Fibroblast of lung (primary cell): ENCODE measurements at regions not wholly inside any gene's neighbourhood (a gene's known extent, or its start where the extent isn't known, plus 50 kb on each side); places are given as distances from the start of the nearest gene placed in this dataset.

Experiments used
- DNase-seq, 2 donors: peaks; one replicate each; pipeline versions ENCODE4 v3.0.0 to v3.0.0-alpha.2; 2010; ENCODE audit warnings: low read depth in 2 of 2
- H2AFZ ChIP-seq: 2 replicates; pipeline ENCODE4 v1.5.1; 2012; ENCODE audit warnings: low read length, control low read depth, inconsistent platforms
- H3K27ac ChIP-seq: 2 replicates; pipeline ENCODE4 v1.5.1; 2011; ENCODE audit warnings: low read length, control low read depth; ENCODE audit not compliant: insufficient read depth
- H3K27me3 ChIP-seq: 2 replicates; pipeline ENCODE4 v1.5.1; 2011; ENCODE audit warnings: mild to moderate bottlenecking, low read length; ENCODE audit not compliant: control insufficient read depth, insufficient read depth
- H3K36me3 ChIP-seq: 2 replicates; pipeline ENCODE4 v1.5.1; 2011; ENCODE audit warnings: low read length; ENCODE audit not compliant: control insufficient read depth, insufficient read depth
- H3K4me1 ChIP-seq: 2 replicates; pipeline ENCODE4 v1.5.1; 2011; ENCODE audit warnings: low read length; ENCODE audit not compliant: control insufficient read depth, insufficient read depth; ENCODE audit errors: extremely low read depth
- H3K4me2 ChIP-seq: 2 replicates; pipeline ENCODE4 v1.5.1; 2011; ENCODE audit warnings: low read length, control low read depth; ENCODE audit not compliant: insufficient read depth; ENCODE audit errors: extremely low read depth
- H3K4me3 ChIP-seq, 4 experiments: fragments of 200-600 bp in 1 of 4; sonication (generic) in 1 of 4; replicated peaks in 1 of 4; 2 replicates each; pipeline ENCODE4 v1.5.1; 2011 to 2016; ENCODE audit warnings: low read length in 4 of 4, low read depth in 3 of 4, mild to moderate bottlenecking in 3 of 4, control low read depth in 2 of 4, inconsistent platforms in 1 of 4, mixed read lengths in 1 of 4; ENCODE audit not compliant: insufficient read depth in 1 of 4; ENCODE audit errors: control extremely low read depth in 1 of 4
- H3K79me2 ChIP-seq: 2 replicates; pipeline ENCODE4 v1.5.1; 2012; ENCODE audit warnings: mild to moderate bottlenecking, low read length, inconsistent platforms; ENCODE audit not compliant: control insufficient read depth, insufficient read depth
- H3K9ac ChIP-seq: 2 replicates; pipeline ENCODE4 v1.5.1; 2011; ENCODE audit warnings: mild to moderate bottlenecking, low read length, control low read depth; ENCODE audit not compliant: insufficient read depth
- H3K9me3 ChIP-seq: 2 replicates; pipeline ENCODE4 v1.5.1; 2012; ENCODE audit warnings: low read depth, low read length; ENCODE audit not compliant: control insufficient read depth, insufficient read depth
- H4K20me1 ChIP-seq: 2 replicates; pipeline ENCODE4 v1.5.1; 2011; ENCODE audit warnings: low read length; ENCODE audit not compliant: control insufficient read depth, insufficient read depth; ENCODE audit errors: extremely low read depth
- EZH2 ChIP-seq: IDR thresholded peaks from 2 replicates; pipeline ENCODE4 v1.5.1; 2012; ENCODE audit warnings: low read length, control low read depth, mild to moderate bottlenecking; ENCODE audit errors: missing control alignments
- TF ChIP-seq, protein P1 (sequence below), 2 donors: IDR thresholded peaks in 1 of 2; conservative IDR thresholded peaks in 1 of 2; 1 replicate in 1 of 2; 2 replicates in 1 of 2; pipeline ENCODE4 v1.5.1; 2011 to 2012; ENCODE audit warnings: low read length in 2 of 2, control low read depth in 1 of 2, inconsistent platforms in 1 of 2, low read depth in 1 of 2, mild to moderate bottlenecking in 1 of 2

- no peaks in the 10 kb centered on the region for H3K27me3 ChIP-seq
- H3K27ac ChIP-seq: no peak overlapping the region
- no peaks in the 10 kb centered on the region for H4K20me1 ChIP-seq
- H3K79me2 ChIP-seq: no peaks in the 10 kb centered on the region
- H3K4me3 ChIP-seq: no peak overlapping the region
- TF ChIP-seq EZH2: no peak
- TF ChIP-seq, protein P1, sequence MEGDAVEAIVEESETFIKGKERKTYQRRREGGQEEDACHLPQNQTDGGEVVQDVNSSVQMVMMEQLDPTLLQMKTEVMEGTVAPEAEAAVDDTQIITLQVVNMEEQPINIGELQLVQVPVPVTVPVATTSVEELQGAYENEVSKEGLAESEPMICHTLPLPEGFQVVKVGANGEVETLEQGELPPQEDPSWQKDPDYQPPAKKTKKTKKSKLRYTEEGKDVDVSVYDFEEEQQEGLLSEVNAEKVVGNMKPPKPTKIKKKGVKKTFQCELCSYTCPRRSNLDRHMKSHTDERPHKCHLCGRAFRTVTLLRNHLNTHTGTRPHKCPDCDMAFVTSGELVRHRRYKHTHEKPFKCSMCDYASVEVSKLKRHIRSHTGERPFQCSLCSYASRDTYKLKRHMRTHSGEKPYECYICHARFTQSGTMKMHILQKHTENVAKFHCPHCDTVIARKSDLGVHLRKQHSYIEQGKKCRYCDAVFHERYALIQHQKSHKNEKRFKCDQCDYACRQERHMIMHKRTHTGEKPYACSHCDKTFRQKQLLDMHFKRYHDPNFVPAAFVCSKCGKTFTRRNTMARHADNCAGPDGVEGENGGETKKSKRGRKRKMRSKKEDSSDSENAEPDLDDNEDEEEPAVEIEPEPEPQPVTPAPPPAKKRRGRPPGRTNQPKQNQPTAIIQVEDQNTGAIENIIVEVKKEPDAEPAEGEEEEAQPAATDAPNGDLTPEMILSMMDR (conservative IDR thresholded peaks at IDR 0.05 in 1 of 2, IDR thresholded peaks at IDR 0.05 in 1 of 2; ENCODE audit: low read depth in 1 of 2, low read length in 2 of 2): peak; percentile 11 to 52
- H2AFZ ChIP-seq: no peak overlapping the region
- no peaks in the 10 kb centered on the region for H3K9me3 ChIP-seq
- no peak overlapping the region for H3K4me2 ChIP-seq
- no peaks in the 10 kb centered on the region for H3K4me1 ChIP-seq
- H3K9ac ChIP-seq: no peak overlapping the region
- peak; percentile 66 to 87 for DNase-seq
- H3K36me3 ChIP-seq: no peaks in the 10 kb centered on the region
These were observed 396.7 kb downstream of the KCTD16 start for GRCh38 chr5:144567421-144567780.

DNA sequence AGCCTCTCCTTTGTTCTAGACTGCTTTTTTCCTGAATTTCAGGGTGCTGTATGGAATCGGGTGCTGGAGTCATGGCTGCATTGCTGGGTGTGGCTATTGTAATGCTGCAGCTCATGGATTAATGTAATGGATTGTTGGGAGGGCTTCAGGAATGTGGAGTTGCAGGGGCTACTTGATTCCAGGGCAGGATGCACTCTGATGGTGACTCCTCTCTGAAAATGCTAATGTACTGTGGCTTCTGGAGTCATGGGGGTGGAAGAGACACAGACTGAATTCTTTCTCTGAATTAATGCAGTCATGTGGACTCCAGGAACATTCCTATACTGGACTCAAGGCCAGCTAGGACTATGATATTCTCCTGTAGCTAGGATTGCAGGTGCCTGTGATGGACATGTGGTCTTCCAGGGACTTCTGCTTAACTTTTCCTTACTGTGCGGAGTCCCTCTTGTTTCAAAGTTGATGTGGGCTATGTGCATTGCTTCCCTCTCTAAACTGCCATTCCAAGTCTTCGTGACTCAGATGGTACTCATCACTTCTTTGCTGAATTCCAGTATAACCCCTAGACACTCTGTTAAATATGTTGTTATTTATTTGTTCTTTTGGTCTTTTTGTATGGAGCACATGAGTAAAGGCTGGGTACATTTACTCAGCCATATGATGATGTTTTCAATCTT lies 396.2 kb downstream of the KCTD16 start:
- no peaks in the 10 kb centered on the region for H3K79me2 ChIP-seq
- H4K20me1 ChIP-seq: no peaks in the 10 kb centered on the region
- H3K4me1 ChIP-seq: no peaks in the 10 kb centered on the region
- TF ChIP-seq EZH2: no peak
- TF ChIP-seq, protein P1 (conservative IDR thresholded peaks at IDR 0.05 in 1 of 2, IDR thresholded peaks at IDR 0.05 in 1 of 2; ENCODE audit: low read depth in 1 of 2, low read length in 2 of 2): no peak
- H3K9ac ChIP-seq: no peak overlapping the region
- no peaks in the 10 kb centered on the region for H3K27me3 ChIP-seq
- H3K36me3 ChIP-seq: no peaks in the 10 kb centered on the region
- DNase-seq: peak; percentile 78 to 82
- H3K4me2 ChIP-seq: no peak overlapping the region
- no peak overlapping the region for H3K27ac ChIP-seq
- no peak overlapping the region for H3K4me3 ChIP-seq
- no peaks in the 10 kb centered on the region for H3K9me3 ChIP-seq
- H2AFZ ChIP-seq: no peak overlapping the region

GRCh38 chr5:144549580-144549979 lies 378.9 kb downstream of the KCTD16 start:
- H4K20me1 ChIP-seq: no peaks in the 10 kb centered on the region
- no peaks in the 10 kb centered on the region for H3K9me3 ChIP-seq
- H3K27ac ChIP-seq: no peak overlapping the region
- H3K9ac ChIP-seq: no peak overlapping the region
- DNase-seq: peak; percentile 65 to 98
- H3K4me1 ChIP-seq: no peaks in the 10 kb centered on the region
- H3K27me3 ChIP-seq: no peaks in the 10 kb centered on the region
- H3K79me2 ChIP-seq: no peaks in the 10 kb centered on the region
- no peaks in the 10 kb centered on the region for H3K36me3 ChIP-seq
- no peak overlapping the region for H3K4me3 ChIP-seq
- TF ChIP-seq, protein P1 (conservative IDR thresholded peaks at IDR 0.05 in 1 of 2, IDR thresholded peaks at IDR 0.05 in 1 of 2; ENCODE audit: low read depth in 1 of 2, low read length in 2 of 2): no peak
- TF ChIP-seq EZH2: no peak
- H2AFZ ChIP-seq: no peak overlapping the region
- no peak overlapping the region for H3K4me2 ChIP-seq
